ENCODE measurements at regions not wholly inside any gene's neighbourhood (a gene's known extent, or its start where the extent isn't known, plus 50 kb on each side); places are given as distances from the start of the nearest gene placed in this dataset.
"Not testable (repeated sequence)": the region's sequence is repeated elsewhere in the genome, so short reads cannot be mapped to it uniquely, and the experiment has no call there.

- not testable (repeated sequence) for H3K4me3 Mint-ChIP-seq, ATAC-seq, H3K9me3 Mint-ChIP-seq, H3K27me3 Mint-ChIP-seq, H3K36me3 Mint-ChIP-seq, H3K27ac Mint-ChIP-seq
- peaks cover 13% of the 10 kb centered on the region for H3K4me1 Mint-ChIP-seq
These were observed 78.2 kb upstream of the KDM7A start for GRCh38 chr7:140254976-140255375.

- H3K27ac Mint-ChIP-seq: no peak overlapping the region
- no peaks in the 10 kb centered on the region for H3K9me3 Mint-ChIP-seq
- no peak overlapping the region for H3K4me3 Mint-ChIP-seq
- no peaks in the 10 kb centered on the region for H3K27me3 Mint-ChIP-seq
- no peak for ATAC-seq
- peaks cover 13% of the 10 kb centered on the region for H3K4me1 Mint-ChIP-seq
- no peaks in the 10 kb centered on the region for H3K36me3 Mint-ChIP-seq
These were observed 72.4 kb upstream of the KDM7A start for GRCh38 chr7:140249036-140249806.

- Mint-ChIP-seq H3K36me3 (no peaks in the 10 kb centered on the region), H3K4me3 (no peak overlapping the region), H3K9me3 (no peaks in the 10 kb centered on the region), H3K27me3 (no peaks in the 10 kb centered on the region), H3K4me1 (peaks cover 7% of the 10 kb centered on the region), H3K27ac (no peak overlapping the region)
- no peak for ATAC-seq
These were observed 70.8 kb upstream of the KDM7A start for GRCh38 chr7:140247559-140247958.

- no peaks in the 10 kb centered on the region for H3K9me3 Mint-ChIP-seq
- ATAC-seq: no peak
- H3K27me3 Mint-ChIP-seq: no peaks in the 10 kb centered on the region
- H3K4me1 Mint-ChIP-seq: peaks cover 14% of the 10 kb centered on the region
- no peaks in the 10 kb centered on the region for H3K36me3 Mint-ChIP-seq
- H3K27ac Mint-ChIP-seq: no peak overlapping the region
- no peak overlapping the region for H3K4me3 Mint-ChIP-seq
These were observed 68.9 kb upstream of the KDM7A start for GRCh38 chr7:140245611-140246105.

- H3K36me3 Mint-ChIP-seq: no peaks in the 10 kb centered on the region
- no peaks in the 10 kb centered on the region for H3K27me3 Mint-ChIP-seq
- H3K27ac Mint-ChIP-seq: peak overlapping the region; percentile 19
- peak; percentile 82 for ATAC-seq
- H3K4me1 Mint-ChIP-seq: peaks cover 25% of the 10 kb centered on the region
- no peak overlapping the region for H3K4me3 Mint-ChIP-seq
- H3K9me3 Mint-ChIP-seq: no peaks in the 10 kb centered on the region
These were observed 65.6 kb upstream of the KDM7A start for GRCh38 chr7:140242057-140243031.

- ATAC-seq: peak; percentile 52
- Mint-ChIP-seq H3K4me3 (no peak overlapping the region), H3K9me3 (no peaks in the 10 kb centered on the region), H3K27ac (no peak overlapping the region), H3K27me3 (no peaks in the 10 kb centered on the region), H3K4me1 (peaks cover 25% of the 10 kb centered on the region), H3K36me3 (no peaks in the 10 kb centered on the region)
These were observed 62.8 kb upstream of the KDM7A start for GRCh38 chr7:140239653-140239935.

GRCh38 chr7:140238778-140239652 is 62.2 kb upstream of the KDM7A start:
- peaks cover 25% of the 10 kb centered on the region for H3K4me1 Mint-ChIP-seq
- H3K4me3 Mint-ChIP-seq: no peak overlapping the region
- H3K27me3 Mint-ChIP-seq: no peaks in the 10 kb centered on the region
- no peaks in the 10 kb centered on the region for H3K9me3 Mint-ChIP-seq
- no peaks in the 10 kb centered on the region for H3K36me3 Mint-ChIP-seq
- H3K27ac Mint-ChIP-seq: no peak overlapping the region
- peak; percentile 18 for ATAC-seq

GRCh38 chr7:140237390-140237789 is 60.6 kb upstream of the KDM7A start:
- Mint-ChIP-seq H3K4me1 (peaks cover 33% of the 10 kb centered on the region), H3K4me3 (no peak overlapping the region), H3K27ac (no peak overlapping the region), H3K27me3 (no peaks in the 10 kb centered on the region), H3K9me3 (no peaks in the 10 kb centered on the region), H3K36me3 (no peaks in the 10 kb centered on the region)
- ATAC-seq: no peak

GRCh38 chr7:140236626-140237025 is 59.8 kb upstream of the KDM7A start:
- ATAC-seq: no peak

GRCh38 chr7:140235114-140235513 is 58.3 kb upstream of the KDM7A start:
- no peak for ATAC-seq
- Mint-ChIP-seq H3K9me3 (no peaks in the 10 kb centered on the region), H3K4me1 (peaks cover 46% of the 10 kb centered on the region), H3K4me3 (no peak overlapping the region), H3K27me3 (no peaks in the 10 kb centered on the region), H3K27ac (no peak overlapping the region), H3K36me3 (no peaks in the 10 kb centered on the region)

More at GRCh38 chr7:140236626-140237025, 59.8 kb upstream of the KDM7A start:
- Mint-ChIP-seq H3K36me3 (no peaks in the 10 kb centered on the region), H3K27ac (no peak overlapping the region), H3K9me3 (no peaks in the 10 kb centered on the region), H3K27me3 (no peaks in the 10 kb centered on the region), H3K4me3 (no peak overlapping the region), H3K4me1 (peaks cover 34% of the 10 kb centered on the region)

- Mint-ChIP-seq H3K4me1 (peaks cover 45% of the 10 kb centered on the region), H3K9me3 (no peaks in the 10 kb centered on the region), H3K27ac (peak overlapping the region; percentile 91), H3K4me3 (no peak overlapping the region), H3K36me3 (no peaks in the 10 kb centered on the region), H3K27me3 (no peaks in the 10 kb centered on the region)
- ATAC-seq: peak; percentile 70
These were observed 56.5 kb upstream of the KDM7A start for GRCh38 chr7:140232957-140233917.

- Mint-ChIP-seq H3K27ac (peak overlapping the region; percentile 91), H3K9me3 (no peaks in the 10 kb centered on the region), H3K27me3 (no peaks in the 10 kb centered on the region), H3K36me3 (no peaks in the 10 kb centered on the region), H3K4me1 (peaks cover 51% of the 10 kb centered on the region), H3K4me3 (peak overlapping the region; percentile 86)
- ATAC-seq: no peak
These were observed 55.1 kb upstream of the KDM7A start for GRCh38 chr7:140231771-140232491.

GRCh38 chr7:140230861-140231770 is 54.3 kb upstream of the KDM7A start:
- peak; percentile 29 for ATAC-seq
- Mint-ChIP-seq H3K4me3 (peak overlapping the region; percentile 86), H3K27me3 (no peaks in the 10 kb centered on the region), H3K27ac (peak overlapping the region; percentile 91), H3K36me3 (no peaks in the 10 kb centered on the region), H3K9me3 (no peaks in the 10 kb centered on the region), H3K4me1 (peaks cover 57% of the 10 kb centered on the region)
